Stimulated activated CD8-positive, alpha-beta memory T cell treated with anti-CD3 and anti-CD28 coated beads, Interleukin-15, amount 100 ng/mL, for 48 hours (primary cell): ENCODE measurements at regions not wholly inside any gene's neighbourhood (a gene's known extent, or its start where the extent isn't known, plus 50 kb on each side); places are given as distances from the start of the nearest gene placed in this dataset.

Source experiments
- DNase-seq, 2 donors: peaks; one replicate each; pipeline ENCODE4 v3.0.0-alpha.2; 2020; ENCODE audit warnings: low read depth in 2 of 2

DNA sequence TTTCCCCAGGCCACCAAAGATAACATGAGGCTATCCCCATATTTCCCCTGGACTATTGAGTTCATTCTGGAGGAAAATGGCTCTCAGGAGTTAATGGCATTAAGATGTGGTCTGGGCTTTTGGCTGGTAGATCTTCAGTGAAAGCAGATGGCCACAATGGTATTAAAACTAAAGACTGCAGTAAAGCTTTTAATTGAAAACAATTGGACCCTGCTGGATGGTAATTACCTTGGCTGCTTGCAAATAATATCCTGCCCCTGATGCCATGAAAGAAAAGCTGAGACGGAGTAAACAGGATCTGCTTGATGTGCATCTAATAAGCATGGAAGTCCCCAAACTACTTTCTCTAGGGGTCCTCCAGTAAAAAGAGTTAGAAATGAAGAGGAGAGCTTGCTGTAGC is 255.8 kb downstream of the QKI start:
- DNase-seq, result no peak

GRCh38 chr6:163668061-163668426 is 253.5 kb downstream of the QKI start:
- no peak for DNase-seq

- no peak for DNase-seq
These were observed 253.0 kb downstream of the QKI start for GRCh38 chr6:163667372-163668060.

GRCh38 chr6:163665464-163665863 is 250.9 kb downstream of the QKI start:
- no peak for DNase-seq

GRCh38 chr6:163663575-163663974 is 249.1 kb downstream of the QKI start:
- no peak for DNase-seq

- DNase-seq, result no peak
These were observed 248.2 kb downstream of the QKI start for GRCh38 chr6:163662604-163663225.

GRCh38 chr6:163661272-163661671 is 246.8 kb downstream of the QKI start:
- DNase-seq, result no peak

DNA sequence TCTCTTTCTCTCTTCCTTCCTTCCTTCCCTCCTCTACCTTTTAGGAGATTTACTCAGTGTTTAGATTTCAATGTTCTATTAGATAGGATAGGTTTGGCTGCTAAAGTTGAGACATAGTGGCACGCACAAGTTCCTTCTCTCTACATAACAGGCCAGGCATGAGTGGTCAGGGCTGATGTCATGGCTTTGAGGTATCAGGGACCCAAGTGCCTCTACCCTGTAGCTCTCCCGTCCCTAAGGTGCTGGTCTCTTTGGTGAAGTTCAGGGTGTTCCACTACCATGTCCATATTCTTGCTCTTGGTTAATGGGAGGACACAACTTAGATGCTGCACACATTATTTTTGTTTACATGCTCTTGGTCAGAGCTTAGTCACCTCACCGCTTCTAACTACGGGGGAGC is 245.3 kb downstream of the QKI start:
- no peak for DNase-seq

- DNase-seq, result no peak
These were observed 241.0 kb downstream of the QKI start for GRCh38 chr6:163655217-163656121.

DNA sequence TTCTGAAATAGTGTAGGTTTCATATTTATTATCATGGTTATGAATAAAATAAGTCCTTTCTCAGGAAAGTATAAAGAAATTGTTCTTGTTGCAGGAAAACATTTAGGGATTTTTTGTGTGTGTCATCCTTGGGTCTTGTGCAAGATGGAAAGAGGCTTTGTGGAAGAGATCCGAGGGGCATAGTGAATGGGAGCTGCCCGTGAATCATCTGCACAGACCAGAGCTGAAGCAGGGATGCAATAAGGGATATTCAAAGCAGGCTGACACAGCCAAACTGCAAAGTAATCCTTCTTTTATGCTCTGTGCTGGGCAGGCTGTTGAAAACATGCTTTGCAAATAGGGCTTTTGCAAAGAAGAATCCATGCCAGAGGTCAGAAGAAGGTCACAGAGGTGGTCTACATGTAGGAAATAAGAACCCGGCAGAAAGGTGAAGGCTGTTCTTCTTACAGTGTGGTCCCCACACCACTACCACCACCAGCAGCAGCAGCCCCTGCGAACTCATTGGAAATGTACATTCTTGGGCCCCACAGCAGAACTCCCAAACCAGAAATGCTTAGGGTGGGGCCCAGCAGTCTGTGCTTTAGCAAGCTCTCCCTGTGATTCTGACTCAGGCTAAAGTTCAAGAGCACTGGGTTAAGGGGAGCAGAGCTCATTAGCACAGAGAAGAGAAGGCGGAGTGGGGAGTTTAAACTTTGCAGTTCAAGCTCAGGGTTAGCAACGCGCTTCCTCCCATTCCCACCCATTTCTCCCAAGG is 237.6 kb downstream of the QKI start:
- DNase-seq, result no peak

GRCh38 chr6:163651426-163651825 is 236.9 kb downstream of the QKI start:
- no peak for DNase-seq

DNA sequence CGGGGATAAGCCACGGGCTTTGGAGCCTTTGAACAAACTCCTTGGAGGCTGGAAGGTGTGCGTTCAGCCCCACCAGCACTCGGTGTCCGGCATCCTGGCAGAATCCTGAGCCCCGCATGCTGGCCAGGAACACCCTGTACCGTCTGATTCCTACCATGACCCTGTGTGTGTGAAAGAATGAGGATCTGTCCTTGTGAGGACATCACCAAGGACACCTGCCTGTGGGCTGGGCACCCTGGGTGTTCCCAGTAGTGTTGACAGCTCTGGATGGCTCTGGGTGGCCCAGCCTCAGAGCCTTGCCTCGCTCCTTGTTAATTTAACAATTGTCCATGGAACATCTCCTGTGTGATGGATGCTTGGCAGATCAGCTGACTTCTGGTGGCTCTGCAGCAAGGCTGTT is 234.3 kb downstream of the QKI start:
- DNase-seq, result no peak

DNA sequence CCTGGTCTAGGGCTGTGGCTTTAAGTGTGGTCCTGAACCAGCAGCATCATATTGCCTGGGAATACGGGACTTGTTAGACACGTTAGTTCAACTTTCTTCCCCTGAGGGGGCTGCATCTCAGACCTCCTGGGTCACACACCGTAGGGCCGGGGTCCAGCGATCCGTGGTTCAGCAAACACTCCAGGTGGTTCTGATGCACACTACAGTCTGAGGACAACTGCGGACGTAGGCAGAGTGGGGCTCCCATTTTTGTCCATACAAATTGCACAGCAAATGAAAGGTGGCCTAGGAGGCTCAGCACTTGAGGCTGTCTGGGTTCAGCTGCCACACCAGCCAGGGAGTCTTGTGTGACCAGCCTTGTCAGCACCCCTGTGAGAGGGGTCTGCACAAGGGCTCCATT is 233.1 kb downstream of the QKI start:
- no peak for DNase-seq

DNA sequence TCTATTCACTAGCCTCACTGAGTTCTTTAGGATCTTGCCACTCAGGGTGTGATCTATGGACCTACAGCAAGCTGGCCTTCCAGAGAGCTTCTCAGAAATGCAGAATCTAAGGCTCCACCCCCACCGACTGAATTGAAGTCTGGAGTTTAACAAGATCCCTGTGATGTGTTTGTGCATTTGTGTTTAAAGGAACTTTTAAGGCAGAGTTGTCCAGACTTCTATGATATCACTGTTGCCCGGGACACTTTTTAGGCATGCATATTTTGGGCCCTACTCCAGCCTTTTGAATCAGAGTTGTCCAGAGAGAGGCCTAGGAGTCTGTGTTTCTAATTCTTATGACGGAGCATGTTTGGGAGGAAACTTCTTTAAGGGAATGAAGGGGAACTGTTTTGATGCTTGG is 232.3 kb downstream of the QKI start:
- no peak for DNase-seq

- DNase-seq, result no peak
These were observed 231.6 kb downstream of the QKI start for GRCh38 chr6:163646133-163646532.

DNA sequence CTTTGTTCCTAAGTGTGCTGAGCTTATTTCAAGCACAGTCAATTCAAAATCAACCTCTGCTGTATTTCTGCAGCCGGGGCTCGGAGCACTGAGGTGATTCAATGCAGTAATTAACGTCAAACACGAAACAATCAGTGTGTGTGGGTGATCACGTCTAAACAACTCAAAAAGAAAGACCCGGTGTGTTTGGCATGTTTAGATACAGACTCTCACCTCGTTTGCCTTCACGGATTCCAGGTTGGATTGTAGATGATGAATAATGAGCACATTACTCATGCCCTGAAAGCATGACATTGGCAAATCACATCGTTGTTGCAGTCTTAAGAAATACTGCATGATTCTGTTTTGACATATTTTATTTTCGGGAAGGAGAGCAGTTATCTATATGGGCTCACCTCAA is 231.0 kb downstream of the QKI start:
- DNase-seq, result no peak

DNA sequence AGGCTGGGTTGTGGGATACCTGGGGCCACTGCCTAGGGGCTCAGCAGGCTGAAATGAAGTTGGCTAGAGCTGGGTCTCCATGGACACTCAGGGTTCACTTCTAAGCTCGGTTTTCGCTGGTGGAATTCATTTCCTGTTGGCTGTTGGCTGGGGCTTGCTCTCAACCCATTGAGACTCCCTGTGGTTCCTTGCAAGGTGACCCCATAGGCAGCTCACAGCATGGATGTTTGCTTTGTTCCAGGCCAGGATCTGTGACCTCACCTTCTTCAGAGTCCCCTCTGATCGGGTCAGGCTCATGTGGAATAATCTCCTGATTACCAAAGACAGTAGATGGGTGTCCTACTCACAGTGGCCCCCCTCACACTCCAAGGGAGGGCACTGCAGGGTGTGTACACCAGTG is 229.3 kb downstream of the QKI start:
- DNase-seq, result no peak

DNA sequence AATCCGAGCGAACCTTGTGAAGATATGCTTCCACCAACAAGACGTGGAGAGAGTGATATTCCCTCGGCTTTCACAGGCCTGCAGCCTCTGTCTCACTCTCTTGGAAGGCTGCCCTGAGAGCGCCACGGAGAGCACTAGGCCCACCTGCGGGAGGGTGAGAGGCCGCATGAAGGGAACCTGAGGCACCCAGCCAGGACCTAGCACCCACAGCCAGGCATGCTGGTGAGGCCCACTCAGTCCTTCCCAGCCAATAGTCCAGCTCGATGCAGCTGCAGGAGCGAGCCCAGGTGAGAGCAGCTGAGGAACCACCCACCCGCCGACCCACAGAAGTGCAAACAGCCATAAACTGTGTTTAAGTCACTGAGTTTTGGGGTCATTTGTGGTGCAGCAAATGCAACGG is 227.2 kb downstream of the QKI start:
- no peak for DNase-seq

- no peak for DNase-seq
These were observed 226.1 kb downstream of the QKI start for GRCh38 chr6:163640641-163641040.

GRCh38 chr6:163637524-163637923 is 223.0 kb downstream of the QKI start:
- no peak for DNase-seq

GRCh38 chr6:163635731-163636364 is 221.3 kb downstream of the QKI start:
- DNase-seq, result no peak

DNA sequence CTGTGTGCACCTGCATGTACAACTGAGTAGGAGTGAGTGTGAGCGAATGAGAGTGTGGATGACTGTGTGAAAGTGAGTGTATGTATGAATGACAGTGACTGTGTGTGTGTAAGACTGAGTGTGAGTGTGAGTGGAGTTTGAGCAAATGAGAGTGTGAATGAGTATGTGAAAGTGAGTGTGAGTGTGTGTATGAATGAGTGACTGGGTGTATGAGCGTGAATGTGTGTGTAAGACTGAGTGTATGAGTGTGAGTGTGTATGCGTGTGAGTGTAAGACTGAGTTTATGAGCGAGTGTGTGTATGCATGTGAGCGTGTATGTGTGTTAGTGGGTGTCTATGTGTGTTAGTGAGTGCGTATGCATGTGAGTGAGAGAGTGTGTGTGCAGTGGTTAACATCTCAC is 220.8 kb downstream of the QKI start:
- no peak for DNase-seq
